A673 (cell line): ENCODE measurements at regions not wholly inside any gene's neighbourhood (a gene's known extent, or its start where the extent isn't known, plus 50 kb on each side); places are given as distances from the start of the nearest gene placed in this dataset.

Experiments
- BruUV-seq: library from RNA; stranded (reverse); fragments of 400-500 nt; replicated peaks from 2 replicates; lab custom pipeline; 2021; lab: Mats Ljungman, UMichigan
- CTCF ChIA-PET: fragments of 300-600 bp; sonication (Branson Sonifier 250); formaldehyde crosslinking; loops from one replicate; lab custom pipeline; 2022; ENCODE audit warnings: antibody characterized with exemption; lab: Charles Lee
- POLR2A ChIA-PET: fragments of 300-600 bp; sonication (Branson Sonifier 250); formaldehyde crosslinking; loops from one replicate; lab custom pipeline; 2022; ENCODE audit warnings: antibody characterized with exemption; ENCODE audit not compliant: low non-redundant PET; lab: Charles Lee
- DNase-seq: peaks from one replicate; pipeline ENCODE4 v3.0.0-alpha.2; 2015; ENCODE audit warnings: low spot score
- H3K27ac ChIP-seq: fragments of 200-600 bp; sonication (generic); 2 replicates; pipeline ENCODE4 v1.5.1; 2016; ENCODE audit warnings: mixed run types, low read depth, mild to moderate bottlenecking, mixed read lengths, antibody characterized with exemption, low read length; ENCODE audit not compliant: poor library complexity, severe bottlenecking
- H3K27me3 ChIP-seq: fragments of 200-600 bp; sonication (generic); replicated peaks from 2 replicates; pipeline ENCODE4 v1.6.1; 2017; ENCODE audit warnings: mixed run types, low read depth, mild to moderate bottlenecking, mixed read lengths, antibody characterized with exemption, low read length; ENCODE audit not compliant: insufficient read depth, poor library complexity
- H3K36me3 ChIP-seq: fragments of 200-600 bp; sonication (generic); 2 replicates; pipeline ENCODE4 v1.6.1; 2016; ENCODE audit warnings: mixed run types, mild to moderate bottlenecking, mixed read lengths, antibody characterized with exemption, low read length; ENCODE audit not compliant: insufficient read depth, poor library complexity, severe bottlenecking
- H3K4me1 ChIP-seq: fragments of 200-600 bp; sonication (generic); 2 replicates; pipeline ENCODE4 v1.6.1; 2017; ENCODE audit warnings: mixed run types, mild to moderate bottlenecking, mixed read lengths, antibody characterized with exemption, low read length; ENCODE audit not compliant: insufficient read depth, poor library complexity, severe bottlenecking
- H3K4me3 ChIP-seq: fragments of 200-600 bp; sonication (generic); 2 replicates; pipeline ENCODE4 v1.5.1; 2016; ENCODE audit warnings: low read depth, mixed run types, mild to moderate bottlenecking, mixed read lengths, low read length; ENCODE audit not compliant: poor library complexity, severe bottlenecking
- H3K9me3 ChIP-seq: fragments of 200-600 bp; sonication (generic); 2 replicates; pipeline ENCODE4 v1.6.1; 2016; ENCODE audit warnings: mixed run types, low read depth, mild to moderate bottlenecking, mixed read lengths, antibody characterized with exemption, low read length; ENCODE audit not compliant: poor library complexity, severe bottlenecking
- CTCF ChIP-seq: fragments of 300-800, 200-600 bp; sonication (generic); conservative IDR thresholded peaks from 2 replicates; pipeline ENCODE4 v1.5.1; 2017; ENCODE audit warnings: low read depth, mild to moderate bottlenecking, antibody characterized with exemption, low read length, moderate library complexity, mixed read lengths
- EZH2 ChIP-seq: fragments of 200-600 bp; sonication (generic); IDR thresholded peaks from 2 replicates; pipeline ENCODE4 v1.6.1; 2017; ENCODE audit warnings: borderline replicate concordance, low read depth, mild to moderate bottlenecking, mixed read lengths, antibody characterized with exemption, low read length; ENCODE audit not compliant: poor library complexity, severe bottlenecking
- intact Hi-C: fragments of 100-400 bp; cut with micrococcal nuclease; formaldehyde crosslinking; loops from one replicate; pipeline ENCODE4 v1.10.0; 2022; ENCODE audit not compliant: unreplicated experiment

- H3K36me3 ChIP-seq, result no peaks in the 10 kb centered on the region
- no peak overlapping the region for H3K27ac ChIP-seq
- H3K4me3 ChIP-seq, result no peak overlapping the region
- H3K4me1 ChIP-seq, result no peaks in the 10 kb centered on the region
- DNase-seq, result no peak
- intact Hi-C loops, result no loop called here
- ChIA-PET CTCF (no interaction called here), POLR2A (no interaction called here)
- H3K27me3 ChIP-seq, result no peaks in the 10 kb centered on the region
- BruUV-seq, result no TSS peak
- no peak for TF ChIP-seq CTCF
- TF ChIP-seq EZH2, result no peak
- H3K9me3 ChIP-seq, result peaks cover 6% of the 10 kb centered on the region
These were observed 107.3 kb downstream of the OR2K2 start for GRCh38 chr9:111222757-111223156.

GRCh38 chr9:111212874-111213273 is 117.2 kb downstream of the OR2K2 start:
- TF ChIP-seq EZH2, result no peak
- TF ChIP-seq CTCF, result no peak
- CTCF ChIA-PET, result no interaction called here
- no peaks in the 10 kb centered on the region for H3K27me3 ChIP-seq
- H3K27ac ChIP-seq, result no peak overlapping the region
- intact Hi-C loops, result no loop called here
- no TSS peak for BruUV-seq
- no peaks in the 10 kb centered on the region for H3K9me3 ChIP-seq
- POLR2A ChIA-PET, result no interaction called here
- H3K4me1 ChIP-seq, result no peaks in the 10 kb centered on the region
- H3K4me3 ChIP-seq, result no peak overlapping the region
- no peaks in the 10 kb centered on the region for H3K36me3 ChIP-seq
- DNase-seq, result no peak

GRCh38 chr9:111198936-111199335 is 131.1 kb downstream of the OR2K2 start:
- ChIA-PET CTCF (no interaction called here), POLR2A (no interaction called here)
- no peaks in the 10 kb centered on the region for H3K9me3 ChIP-seq
- no peak overlapping the region for H3K4me3 ChIP-seq
- no peak for TF ChIP-seq EZH2
- TF ChIP-seq CTCF, result no peak
- H3K36me3 ChIP-seq, result no peaks in the 10 kb centered on the region
- H3K27me3 ChIP-seq, result no peaks in the 10 kb centered on the region
- no peaks in the 10 kb centered on the region for H3K4me1 ChIP-seq
- no peak for DNase-seq
- BruUV-seq, result no TSS peak
- no peak overlapping the region for H3K27ac ChIP-seq
- intact Hi-C loops, result no loop called here
